GM13977 (cell line): ENCODE measurements at regions not wholly inside any gene's neighbourhood (a gene's known extent, or its start where the extent isn't known, plus 50 kb on each side); places are given as distances from the start of the nearest gene placed in this dataset.

ENCODE experiments used
- DNase-seq: peaks from one replicate; pipeline ENCODE4 v3.0.0; 2012; ENCODE audit warnings: low spot score
- CTCF ChIP-seq: IDR thresholded peaks from 2 replicates; pipeline ENCODE4 v1.5.1; 2012; ENCODE audit warnings: mild to moderate bottlenecking, control low read depth; ENCODE audit not compliant: insufficient read depth; ENCODE audit errors: extremely low read depth, missing control alignments
- in situ Hi-C: fragments of 300-500 bp; cut with MboI; formaldehyde crosslinking; loops from one replicate; pipeline ENCODE4 v1.12.0; 2022; ENCODE audit warnings: low sequenced_read_pairs, low pct_unique_long_range_greater_than_20kb, mixed read lengths, inconsistent platforms; ENCODE audit not compliant: unreplicated experiment

- no peak for TF ChIP-seq CTCF
- DNase-seq, result no peak
- in situ Hi-C loops, result no loop called here
These were observed 802.4 kb downstream of the TFAP2A start for GRCh38 chr6:9612489-9612888.

GRCh38 chr6:9610620-9611415 lies 804.1 kb downstream of the TFAP2A start:
- in situ Hi-C loops, result no loop called here
- TF ChIP-seq CTCF, result no peak
- DNase-seq, result no peak

- no peak for DNase-seq
- in situ Hi-C loops, result no loop called here
- TF ChIP-seq CTCF, result no peak
These were observed 808.3 kb downstream of the TFAP2A start for GRCh38 chr6:9606435-9607134.

- in situ Hi-C loops, result no loop called here
- no peak for DNase-seq
- TF ChIP-seq CTCF, result no peak
These were observed 820.1 kb downstream of the TFAP2A start for GRCh38 chr6:9594746-9595145.

- in situ Hi-C loops, result no loop called here
- no peak for DNase-seq
- TF ChIP-seq CTCF, result no peak
These were observed 821.3 kb downstream of the TFAP2A start for GRCh38 chr6:9593554-9593953.

GRCh38 chr6:9583753-9584352 lies 831.0 kb downstream of the TFAP2A start:
- in situ Hi-C loops, result no loop called here
- TF ChIP-seq CTCF, result no peak
- DNase-seq, result no peak
